ENCODE measurements at regions not wholly inside any gene's neighbourhood (a gene's known extent, or its start where the extent isn't known, plus 50 kb on each side); places are given as distances from the start of the nearest gene placed in this dataset.

GRCh38 chr1:34361121-34361520, 184.4 kb downstream of the C1orf94 start:
- TF ChIP-seq SIN3A (IDR thresholded peaks at IDR 0.05; ENCODE audit: borderline replicate concordance, insufficient read depth, low read length) (no peak), POLR2AphosphoS5 (IDR thresholded peaks at IDR 0.05; ENCODE audit: low read depth, low read length) (no peak)

Data from PFSK-1 (cell line).